Lower leg skin (tissue), 3 donors: ENCODE measurements at regions not wholly inside any gene's neighbourhood (a gene's known extent, or its start where the extent isn't known, plus 50 kb on each side); places are given as distances from the start of the nearest gene placed in this dataset.

ENCODE experiments used
- CTCF ChIP-seq, 3 donors: fragments of 450-650 bp; IDR thresholded peaks; one replicate each; pipeline ENCODE4 v1.5.1; 2016; ENCODE audit warnings: antibody characterized with exemption in 3 of 3, mild to moderate bottlenecking in 3 of 3, moderate library complexity in 2 of 3
- POLR2A ChIP-seq, 2 donors: fragments of 450-650 bp; IDR thresholded peaks; one replicate each; pipeline ENCODE4 v1.6.1; 2016 to 2017; ENCODE audit warnings: antibody characterized with exemption in 2 of 2, mild to moderate bottlenecking in 1 of 2, moderate library complexity in 1 of 2

GRCh38 chr4:35802644-35803043, 441.7 kb downstream of the ARAP2 start:
- no peak for TF ChIP-seq CTCF (IDR thresholded peaks at IDR 0.05)
- TF ChIP-seq POLR2A (IDR thresholded peaks at IDR 0.05) = no peak
